Right lobe of liver (tissue), 6 donors: ENCODE measurements at regions not wholly inside any gene's neighbourhood (a gene's known extent, or its start where the extent isn't known, plus 50 kb on each side); places are given as distances from the start of the nearest gene placed in this dataset.

Source experiments
- ATAC-seq, 4 donors: fragments of 200-7000 bp; cut with Tn5 transposase; one replicate each; pipeline ENCODE4 v1.9.1; 2020; ENCODE audit warnings: mild to moderate bottlenecking in 4 of 4, moderate library complexity in 4 of 4
- DNase-seq, 3 donors: peaks; one replicate each; pipeline ENCODE4 v3.0.0-alpha.2; 2020
- H3K27ac ChIP-seq, 3 donors: fragments of 200-600 bp; one replicate each; pipeline ENCODE4 v1.8.0; 2022
- H3K27me3 ChIP-seq, 2 donors: fragments of 200-600 bp; one replicate each; pipeline ENCODE4 v1.8.0; 2022
- H3K36me3 ChIP-seq, 4 donors: fragments of 200-600 bp; sonication (generic) in 1 of 4; one replicate each; pipeline versions ENCODE4 v1.5.1 to v1.8.0; 2017 to 2022; ENCODE audit warnings: control low read depth in 1 of 4
- H3K4me1 ChIP-seq, 4 donors: fragments of 200-600 bp; sonication (generic) in 1 of 4; one replicate each; pipeline versions ENCODE4 v1.5.1 to v1.8.0; 2017 to 2022; ENCODE audit warnings: control low read depth in 1 of 4
- H3K4me3 ChIP-seq, 3 donors: fragments of 200-600 bp; one replicate each; pipeline ENCODE4 v1.8.0; 2022
- H3K9me3 ChIP-seq, 4 donors: fragments of 200-600 bp; sonication (generic) in 1 of 4; one replicate each; pipeline versions ENCODE4 v1.5.1 to v1.8.0; 2017 to 2022; ENCODE audit warnings: control low read depth in 1 of 4
- POLR2A ChIP-seq: fragments of 450-650 bp; IDR thresholded peaks from one replicate; pipeline ENCODE4 v1.6.1; 2017; ENCODE audit warnings: antibody characterized with exemption, mild to moderate bottlenecking
- WGBS: methylation state at CpG from one replicate; pipeline ENCODE4 v1.1.6; 2018; ENCODE audit warnings: low coverage, low lambda C conversion rate; ENCODE audit not compliant: insufficient coverage; ENCODE audit errors: missing lambda C conversion rate; 5-methylcytosine and 5-hydroxymethylcytosine counted together
- intact Hi-C, 2 donors: fragments of 100-400 bp; cut with DNase I; formaldehyde crosslinking; loops; one replicate each; pipeline versions ENCODE4 v1.11.2 to v1.14.1; 2022
- TF ChIP-seq, protein P1 (sequence below), 4 donors: fragments of 200-600 bp in 3 of 4; fragments of 450-650 bp in 1 of 4; IDR thresholded peaks; one replicate each; pipeline versions ENCODE4 v1.5.1 to v1.8.0; 2016 to 2022; ENCODE audit warnings: antibody characterized with exemption in 4 of 4, mild to moderate bottlenecking in 2 of 4
- donor health status: DM: no; HTN: yes; CAD: no.
- donor health status: DM: no; HTN: no; CAD: no.
- donor health status: DM: no; HTN: no; CAD: no.
- donor health status: DM: no; HTN: yes; CAD: no.
- donor health status: DM: no; HTN: yes; CAD: no.

DNA sequence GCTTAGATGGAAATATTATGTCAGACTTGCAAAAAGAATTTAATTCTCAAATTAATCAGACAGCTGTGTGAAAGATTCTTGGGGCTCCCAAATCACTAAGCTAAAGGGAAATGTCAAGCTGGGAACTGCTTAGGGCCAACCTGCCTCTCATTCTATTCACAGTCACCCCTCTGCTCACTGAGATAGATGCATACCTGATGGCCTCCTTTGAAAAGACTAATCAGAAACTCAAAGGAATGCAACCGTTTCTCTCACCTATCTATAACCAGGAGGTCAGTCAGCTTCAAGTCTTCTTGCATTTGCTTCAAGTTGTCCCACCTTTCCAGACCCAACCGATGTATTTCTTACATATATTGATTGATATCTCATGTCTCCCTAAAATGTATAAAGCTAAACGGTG lies 882.7 kb downstream of the CENPC start:
- H3K27me3 ChIP-seq: no peaks in the 10 kb centered on the region
- no peaks in the 10 kb centered on the region for H3K36me3 ChIP-seq
- no peak overlapping the region for H3K27ac ChIP-seq
- no peaks in the 10 kb centered on the region for H3K9me3 ChIP-seq
- DNase-seq (no peak), ATAC-seq (no peak)
- 32% methylated on average over 3 of the region's 3 CpGs for WGBS
- no peaks in the 10 kb centered on the region for H3K4me1 ChIP-seq
- intact Hi-C loops: no loop called here
- H3K4me3 ChIP-seq: no peak overlapping the region
- TF ChIP-seq, protein P1, sequence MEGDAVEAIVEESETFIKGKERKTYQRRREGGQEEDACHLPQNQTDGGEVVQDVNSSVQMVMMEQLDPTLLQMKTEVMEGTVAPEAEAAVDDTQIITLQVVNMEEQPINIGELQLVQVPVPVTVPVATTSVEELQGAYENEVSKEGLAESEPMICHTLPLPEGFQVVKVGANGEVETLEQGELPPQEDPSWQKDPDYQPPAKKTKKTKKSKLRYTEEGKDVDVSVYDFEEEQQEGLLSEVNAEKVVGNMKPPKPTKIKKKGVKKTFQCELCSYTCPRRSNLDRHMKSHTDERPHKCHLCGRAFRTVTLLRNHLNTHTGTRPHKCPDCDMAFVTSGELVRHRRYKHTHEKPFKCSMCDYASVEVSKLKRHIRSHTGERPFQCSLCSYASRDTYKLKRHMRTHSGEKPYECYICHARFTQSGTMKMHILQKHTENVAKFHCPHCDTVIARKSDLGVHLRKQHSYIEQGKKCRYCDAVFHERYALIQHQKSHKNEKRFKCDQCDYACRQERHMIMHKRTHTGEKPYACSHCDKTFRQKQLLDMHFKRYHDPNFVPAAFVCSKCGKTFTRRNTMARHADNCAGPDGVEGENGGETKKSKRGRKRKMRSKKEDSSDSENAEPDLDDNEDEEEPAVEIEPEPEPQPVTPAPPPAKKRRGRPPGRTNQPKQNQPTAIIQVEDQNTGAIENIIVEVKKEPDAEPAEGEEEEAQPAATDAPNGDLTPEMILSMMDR (IDR thresholded peaks at IDR 0.05): no peak
- TF ChIP-seq POLR2A: no peak

DNA sequence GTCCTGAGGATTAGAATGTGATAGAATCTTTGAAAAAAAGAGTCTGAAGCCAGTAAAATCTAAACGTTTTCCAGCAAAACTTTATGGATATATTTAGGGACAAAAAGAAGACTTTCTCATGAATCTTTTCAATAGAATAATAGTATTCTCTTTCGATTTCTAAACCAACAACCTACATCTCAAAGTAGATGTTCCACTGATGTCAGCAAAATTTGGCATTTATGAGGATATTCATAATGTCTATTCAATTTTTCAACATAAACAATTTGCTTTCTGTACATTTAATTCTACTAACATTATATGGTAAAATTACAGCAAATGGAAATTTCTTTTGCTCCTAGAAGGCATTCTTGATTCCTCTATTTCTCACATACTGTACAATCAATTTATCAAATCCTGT lies 886.5 kb downstream of the CENPC start:
- ATAC-seq: no peak
- intact Hi-C loops: no loop called here

DNA sequence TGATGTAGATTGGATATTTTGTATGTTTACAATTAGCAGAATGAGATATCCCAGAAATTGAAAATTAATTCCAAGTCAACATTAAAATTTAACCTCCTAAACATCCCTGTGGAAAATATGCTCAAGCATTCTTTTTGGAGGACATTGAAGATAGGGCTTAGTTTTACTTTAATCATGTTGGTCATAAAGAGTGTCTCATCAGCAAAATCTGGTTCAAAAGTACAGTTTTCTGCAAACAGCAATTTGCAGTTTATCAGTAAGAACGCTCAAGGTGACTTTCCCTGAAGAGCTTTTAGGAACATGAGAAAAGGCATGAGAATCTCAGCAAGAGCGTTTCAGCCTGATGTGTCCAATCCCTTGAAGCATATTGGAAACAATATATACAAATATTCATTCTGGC lies 889.8 kb downstream of the CENPC start:
- WGBS: 29% methylated on average over 2 of the region's 2 CpGs
- TF ChIP-seq, protein P1 (IDR thresholded peaks at IDR 0.05): no peak
- TF ChIP-seq POLR2A: no peak
- ATAC-seq: no peak
- DNase-seq: no peak
- Histone ChIP-seq H3K4me1 (no peaks in the 10 kb centered on the region), H3K9me3 (no peaks in the 10 kb centered on the region), H3K4me3 (no peak overlapping the region), H3K36me3 (no peaks in the 10 kb centered on the region), H3K27me3 (no peaks in the 10 kb centered on the region), H3K27ac (no peak overlapping the region)
- intact Hi-C loops: no loop called here

More for the DNA sequence above, 886.5 kb downstream of the CENPC start:
- Histone ChIP-seq H3K4me3 (no peak overlapping the region), H3K27ac (no peak overlapping the region), H3K4me1 (no peaks in the 10 kb centered on the region), H3K27me3 (no peaks in the 10 kb centered on the region), H3K36me3 (no peaks in the 10 kb centered on the region), H3K9me3 (no peaks in the 10 kb centered on the region)
- 17% methylated on average over 2 of the region's 2 CpGs for WGBS
- DNase-seq: no peak
- TF ChIP-seq POLR2A: no peak
- TF ChIP-seq, protein P1 (IDR thresholded peaks at IDR 0.05): no peak

DNA sequence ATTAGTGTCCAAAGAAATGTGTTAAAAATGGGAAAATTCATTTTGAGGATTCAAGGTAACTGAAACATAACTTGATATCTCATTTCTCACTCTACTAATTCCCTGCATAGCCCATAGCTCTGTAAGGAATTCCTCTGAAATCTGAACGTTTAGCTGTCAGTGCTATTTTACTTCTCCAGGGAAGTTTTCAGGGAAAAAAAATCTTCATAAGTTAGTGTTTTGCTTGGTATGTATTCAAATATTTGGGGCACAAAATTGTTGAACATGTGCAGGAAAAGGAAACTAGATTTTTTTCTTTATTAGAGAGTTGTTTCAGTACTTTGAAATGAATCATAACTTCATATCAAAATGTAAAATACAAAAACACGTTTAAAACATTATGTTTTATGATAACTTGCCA lies 891.4 kb downstream of the CENPC start:
- DNase-seq (no peak), ATAC-seq (no peak)
- TF ChIP-seq, protein P1 (IDR thresholded peaks at IDR 0.05): no peak
- no peak for TF ChIP-seq POLR2A
- Histone ChIP-seq H3K9me3 (no peaks in the 10 kb centered on the region), H3K36me3 (no peaks in the 10 kb centered on the region), H3K27me3 (no peaks in the 10 kb centered on the region), H3K27ac (no peak overlapping the region), H3K4me3 (no peak overlapping the region), H3K4me1 (no peaks in the 10 kb centered on the region)
- intact Hi-C loops: no loop called here
- 27% methylated on average over 2 of the region's 2 CpGs for WGBS

DNA sequence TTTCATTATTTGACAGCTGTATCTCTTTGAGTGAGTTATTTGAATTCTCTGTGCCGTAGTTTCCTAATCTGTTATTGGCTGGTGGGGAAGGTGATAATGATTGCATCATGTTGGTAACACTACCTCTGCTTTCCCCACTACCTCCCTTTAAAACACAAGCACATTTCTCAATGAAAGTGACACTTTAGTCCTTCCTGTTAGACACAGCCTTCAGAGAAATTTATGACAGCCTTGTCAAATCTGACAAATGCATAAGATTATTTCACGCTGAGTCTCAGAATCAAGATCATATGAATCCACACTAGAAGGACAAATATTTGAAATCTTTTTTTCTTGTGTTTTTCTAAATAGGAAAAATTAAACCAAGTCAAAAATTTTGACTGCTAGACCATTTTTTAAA lies 896.1 kb downstream of the CENPC start:
- no peaks in the 10 kb centered on the region for H3K36me3 ChIP-seq
- TF ChIP-seq POLR2A: no peak
- TF ChIP-seq, protein P1 (IDR thresholded peaks at IDR 0.05): no peak

More for the DNA sequence above, 896.1 kb downstream of the CENPC start:
- ATAC-seq (no peak), DNase-seq (no peak)
- Histone ChIP-seq H3K27ac (no peak overlapping the region), H3K27me3 (no peaks in the 10 kb centered on the region), H3K4me3 (no peak overlapping the region), H3K4me1 (no peaks in the 10 kb centered on the region), H3K9me3 (no peaks in the 10 kb centered on the region)
- 52% methylated on average over 2 of the region's 2 CpGs for WGBS
- intact Hi-C loops: no loop called here
